Spinal cord (tissue), 9 donors: ENCODE measurements at regions not wholly inside any gene's neighbourhood (a gene's known extent, or its start where the extent isn't known, plus 50 kb on each side); places are given as distances from the start of the nearest gene placed in this dataset.
A peak's percentile ranks its signal among the peaks of the same experiment; 100 is the strongest.

ENCODE experiments used
- DNase-seq, 6 donors: peaks; one replicate each; pipeline versions ENCODE4 v3.0.0 to v3.0.0-alpha.2; 2013 to 2015; ENCODE audit warnings: low spot score in 6 of 6, low read depth in 4 of 6
- H3K27ac ChIP-seq: one replicate; pipeline ENCODE4 v1.5.1; 2013; ENCODE audit warnings: low read depth, low read length, control low read depth
- H3K27me3 ChIP-seq: one replicate; pipeline ENCODE4 v1.6.1; 2013; ENCODE audit warnings: low read length; ENCODE audit not compliant: control insufficient read depth, insufficient read depth
- H3K36me3 ChIP-seq: one replicate; pipeline ENCODE4 v1.6.1; 2013; ENCODE audit warnings: low read length; ENCODE audit not compliant: control insufficient read depth, insufficient read depth
- H3K4me1 ChIP-seq: one replicate; pipeline ENCODE4 v1.6.1; 2013; ENCODE audit warnings: low read length; ENCODE audit not compliant: control insufficient read depth, insufficient read depth
- H3K4me3 ChIP-seq: one replicate; pipeline ENCODE4 v1.5.1; 2013; ENCODE audit warnings: low read depth, low read length, control low read depth
- H3K9me3 ChIP-seq: one replicate; pipeline ENCODE4 v1.6.1; 2013; ENCODE audit warnings: low read length; ENCODE audit not compliant: control insufficient read depth, insufficient read depth
- WGBS: methylation state at CpG from one replicate; pipeline ENCODE4 v1.1.5; 2013; ENCODE audit warnings: missing lambda C conversion rate; ENCODE audit not compliant: insufficient coverage; 5-methylcytosine and 5-hydroxymethylcytosine counted together
- donor health status: healthy.

- H3K36me3 ChIP-seq = no peaks in the 10 kb centered on the region
- no peak overlapping the region for H3K4me3 ChIP-seq
- H3K27me3 ChIP-seq = no peaks in the 10 kb centered on the region
- DNase-seq = peak in 1 of 6 donors; percentile 36
- H3K9me3 ChIP-seq = no peaks in the 10 kb centered on the region
- no peak overlapping the region for H3K27ac ChIP-seq
- H3K4me1 ChIP-seq = peaks cover 15% of the 10 kb centered on the region
Observed at GRCh38 chr1:83694449-83694848, 304.5 kb downstream of the TTLL7 start.

GRCh38 chr1:83693427-83694126, 305.4 kb downstream of the TTLL7 start:
- Histone ChIP-seq H3K27ac (no peak overlapping the region), H3K27me3 (no peaks in the 10 kb centered on the region), H3K4me1 (peaks cover 15% of the 10 kb centered on the region), H3K9me3 (no peaks in the 10 kb centered on the region), H3K36me3 (no peaks in the 10 kb centered on the region), H3K4me3 (peak overlapping the region; percentile 28)
- DNase-seq = peak in 3 of 6 donors; percentile 9 to 73 (median 58)
- 0% methylated on average over 1 of the region's 12 CpGs for WGBS

DNA sequence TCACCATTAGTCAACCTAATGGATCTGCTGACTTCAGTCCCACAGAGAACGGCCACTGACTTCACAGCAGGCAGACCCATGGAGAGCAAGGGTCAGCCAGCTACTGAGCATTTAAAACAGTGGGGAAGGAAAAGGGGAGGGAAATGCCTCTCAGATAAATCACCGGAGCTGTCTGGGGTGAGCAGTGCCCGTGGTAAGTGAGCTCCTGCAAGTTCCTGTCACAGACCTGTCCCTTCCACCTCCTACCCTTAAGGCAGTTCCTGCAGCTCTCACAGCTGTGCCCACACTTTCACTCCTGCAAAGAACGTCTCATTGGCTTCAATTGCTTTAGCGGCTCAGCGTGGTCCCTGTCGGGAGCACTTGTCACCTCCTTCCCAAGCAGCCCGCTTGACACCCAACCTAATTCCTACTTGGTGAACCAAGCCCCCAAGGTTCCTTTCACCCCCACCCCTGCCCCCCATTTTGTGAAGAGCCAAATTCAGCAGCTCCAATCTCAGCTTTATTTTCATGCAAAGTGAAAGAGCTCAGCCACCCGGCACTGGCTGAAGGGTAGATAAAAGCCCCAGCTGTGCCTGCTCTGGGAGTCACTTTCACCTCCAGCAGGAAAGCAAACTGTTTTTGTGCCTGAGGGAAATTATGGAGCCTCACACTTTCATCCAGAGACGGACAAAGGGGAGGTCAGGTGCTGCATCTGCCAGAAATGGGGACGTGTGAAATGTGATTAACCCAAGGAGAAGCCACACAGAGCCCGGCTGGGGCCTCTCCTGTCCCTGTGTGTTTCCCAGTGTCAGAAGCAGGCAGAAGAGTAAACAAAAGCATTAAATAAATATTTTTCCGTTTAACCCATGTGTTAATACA, 306.2 kb downstream of the TTLL7 start:
- Histone ChIP-seq H3K36me3 (no peaks in the 10 kb centered on the region), H3K27me3 (no peaks in the 10 kb centered on the region), H3K4me1 (peaks cover 15% of the 10 kb centered on the region), H3K4me3 (peak overlapping the region; percentile 28), H3K9me3 (no peaks in the 10 kb centered on the region), H3K27ac (no peak overlapping the region)
- WGBS = 15% methylated on average over 10 of the region's 13 CpGs
- peak in 3 of 6 donors; percentile 7 to 74 (median 72) for DNase-seq

DNA sequence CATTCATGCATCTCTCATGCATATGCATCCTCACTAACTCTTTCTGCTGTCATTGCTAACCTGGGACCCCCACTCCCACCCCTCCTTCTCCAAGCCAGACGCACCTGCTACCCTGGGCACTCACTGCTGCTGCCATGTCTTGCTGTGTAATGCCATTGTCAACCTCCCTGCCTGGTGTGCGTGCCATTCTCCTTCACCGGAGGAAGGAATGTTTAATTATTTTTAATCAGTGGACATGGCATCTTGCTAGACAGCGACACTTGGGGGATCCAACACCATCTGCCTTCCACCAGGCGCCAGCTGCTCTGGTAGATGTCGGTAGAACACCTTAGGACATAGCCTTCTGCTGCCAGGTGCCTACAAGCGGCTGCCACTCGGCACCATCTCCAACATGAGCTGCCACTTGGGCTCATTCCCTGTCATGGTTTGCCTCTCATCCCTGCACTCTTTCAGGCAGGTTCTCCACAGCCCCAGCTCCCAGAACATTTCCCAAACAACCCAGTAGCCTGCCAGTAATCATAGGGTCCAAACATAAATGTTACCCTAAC, 306.9 kb downstream of the TTLL7 start:
- no peak overlapping the region for H3K4me3 ChIP-seq

GRCh38 chr1:83689921-83690868, 308.7 kb downstream of the TTLL7 start:
- no peak for DNase-seq
- Histone ChIP-seq H3K4me3 (no peak overlapping the region), H3K27me3 (no peaks in the 10 kb centered on the region), H3K36me3 (no peaks in the 10 kb centered on the region), H3K9me3 (no peaks in the 10 kb centered on the region), H3K27ac (no peak overlapping the region), H3K4me1 (peaks cover 15% of the 10 kb centered on the region)
- WGBS = 67% methylated on average over 1 of the region's 6 CpGs

More for the DNA sequence above, 306.9 kb downstream of the TTLL7 start:
- Histone ChIP-seq H3K4me1 (peaks cover 15% of the 10 kb centered on the region), H3K9me3 (no peaks in the 10 kb centered on the region), H3K36me3 (no peaks in the 10 kb centered on the region), H3K27me3 (no peaks in the 10 kb centered on the region), H3K27ac (no peak overlapping the region)
- peak in 2 of 6 donors; percentile 46 to 51 for DNase-seq
- 80% methylated on average over 5 of the region's 8 CpGs for WGBS

DNA sequence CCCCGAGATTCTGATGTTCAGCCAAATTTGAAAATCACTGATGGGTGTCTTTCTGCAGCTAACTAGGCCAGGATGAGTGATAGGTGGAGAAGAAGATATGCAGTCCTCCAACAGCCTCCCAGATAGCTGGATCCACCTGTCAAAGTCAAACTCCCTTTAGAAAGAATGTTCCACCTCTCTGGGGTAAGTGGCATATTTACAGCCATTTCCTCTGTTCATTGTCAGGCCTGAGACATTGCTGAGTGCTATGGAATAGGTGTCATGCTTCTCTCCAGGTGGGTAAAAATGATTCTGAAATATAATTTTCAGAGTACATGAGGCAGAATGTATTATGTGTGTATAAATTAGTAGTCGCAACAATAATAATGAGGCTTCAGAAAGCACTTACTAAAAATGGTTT, 316.8 kb downstream of the TTLL7 start:
- WGBS = 100% methylated on average over 1 of the region's 2 CpGs
- no peak for DNase-seq
- no peaks in the 10 kb centered on the region for H3K4me1 ChIP-seq

GRCh38 chr1:83676106-83676505, 322.8 kb downstream of the TTLL7 start:
- Histone ChIP-seq H3K27me3 (no peaks in the 10 kb centered on the region), H3K36me3 (no peaks in the 10 kb centered on the region), H3K4me1 (no peaks in the 10 kb centered on the region), H3K4me3 (no peak overlapping the region), H3K9me3 (no peaks in the 10 kb centered on the region), H3K27ac (no peak overlapping the region)
- 100% methylated on average over 1 of the region's 3 CpGs for WGBS
- DNase-seq = no peak

More for the DNA sequence above, 316.8 kb downstream of the TTLL7 start:
- no peak overlapping the region for H3K27ac ChIP-seq
- H3K4me3 ChIP-seq = no peak overlapping the region
- H3K36me3 ChIP-seq = no peaks in the 10 kb centered on the region
- no peaks in the 10 kb centered on the region for H3K9me3 ChIP-seq
- H3K27me3 ChIP-seq = no peaks in the 10 kb centered on the region

DNA sequence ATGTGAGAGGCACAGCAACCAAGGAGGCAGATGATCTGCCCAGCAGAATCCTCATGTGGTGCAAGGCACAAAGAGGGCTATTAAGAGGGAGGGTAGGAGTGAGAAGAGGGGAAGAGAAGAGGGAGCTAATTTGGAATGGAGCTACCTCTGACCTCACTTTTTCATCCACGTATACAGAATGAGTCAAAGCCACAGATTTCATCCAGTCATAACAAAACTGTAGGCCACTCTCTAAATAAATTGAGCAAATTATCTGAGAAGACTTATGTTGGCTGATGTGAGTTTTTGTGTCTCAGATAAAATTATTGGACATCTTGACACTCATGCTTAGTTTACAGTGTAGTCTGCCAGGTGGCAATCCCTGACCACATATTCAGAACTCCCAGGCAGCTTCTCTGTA, 325.6 kb downstream of the TTLL7 start:
- Histone ChIP-seq H3K36me3 (no peaks in the 10 kb centered on the region), H3K27ac (no peak overlapping the region), H3K4me1 (no peaks in the 10 kb centered on the region), H3K27me3 (no peaks in the 10 kb centered on the region), H3K9me3 (no peaks in the 10 kb centered on the region), H3K4me3 (no peak overlapping the region)
- DNase-seq = no peak
- no CpG with 5 or more reads among the region's 1 CpG for WGBS

DNA sequence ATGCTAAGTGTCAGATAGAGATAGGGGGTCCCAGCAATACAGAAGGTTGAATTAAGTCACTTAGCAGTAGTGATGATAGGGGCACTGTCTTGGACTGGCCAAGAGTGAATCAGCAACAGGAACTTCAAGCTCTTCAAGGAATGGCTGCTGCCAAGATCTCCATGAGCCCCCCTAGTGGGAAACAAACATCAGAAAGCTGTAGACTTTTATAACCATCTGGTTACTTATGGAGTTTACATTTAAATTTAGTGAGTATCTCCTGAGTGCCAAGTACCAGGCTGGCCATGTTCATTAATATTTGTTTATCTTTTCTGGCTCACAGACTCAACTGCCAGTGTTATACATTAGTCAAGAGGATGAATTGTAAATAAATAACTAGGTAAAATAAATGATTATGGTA, 327.3 kb downstream of the TTLL7 start:
- H3K36me3 ChIP-seq = no peaks in the 10 kb centered on the region
- H3K27ac ChIP-seq = no peak overlapping the region
- no peaks in the 10 kb centered on the region for H3K27me3 ChIP-seq
- no peak for DNase-seq
- H3K4me3 ChIP-seq = no peak overlapping the region
- no peaks in the 10 kb centered on the region for H3K9me3 ChIP-seq
- no peaks in the 10 kb centered on the region for H3K4me1 ChIP-seq
